Liver (tissue), 8 donors: ENCODE measurements at regions not wholly inside any gene's neighbourhood (a gene's known extent, or its start where the extent isn't known, plus 50 kb on each side); places are given as distances from the start of the nearest gene placed in this dataset.

Experiments used
- DNase-seq: peaks from one replicate; pipeline ENCODE4 v3.0.0-alpha.2; 2017; ENCODE audit warnings: low spot score
- H3K27ac ChIP-seq, 2 donors: one replicate each; pipeline ENCODE4 v1.7.0; 2013; ENCODE audit warnings: inconsistent platforms in 2 of 2, low read length in 2 of 2, control low read depth in 1 of 2, low read depth in 1 of 2, mild to moderate bottlenecking in 1 of 2
- H3K27me3 ChIP-seq, 4 donors: one replicate each; pipeline versions ENCODE4 v1.6.1 to v1.7.0; 2013; ENCODE audit warnings: low read length in 3 of 4, inconsistent platforms in 1 of 4, mild to moderate bottlenecking in 1 of 4, moderate library complexity in 1 of 4; ENCODE audit not compliant: control insufficient read depth in 4 of 4, insufficient read depth in 4 of 4
- H3K36me3 ChIP-seq, 4 donors: one replicate each; pipeline versions ENCODE4 v1.6.1 to v1.7.0; 2013; ENCODE audit warnings: low read length in 3 of 4, mild to moderate bottlenecking in 3 of 4, low read depth in 1 of 4, moderate library complexity in 1 of 4; ENCODE audit not compliant: control insufficient read depth in 4 of 4, insufficient read depth in 3 of 4
- H3K4me1 ChIP-seq, 4 donors: one replicate each; pipeline versions ENCODE4 v1.6.1 to v1.7.0; 2013; ENCODE audit warnings: low read length in 3 of 4, mild to moderate bottlenecking in 3 of 4, moderate library complexity in 1 of 4; ENCODE audit not compliant: control insufficient read depth in 4 of 4, insufficient read depth in 4 of 4
- H3K4me3 ChIP-seq, 3 donors: one replicate each; pipeline versions ENCODE4 v1.6.1 to v1.7.0; 2013; ENCODE audit warnings: low read length in 3 of 3, control low read depth in 1 of 3, low read depth in 1 of 3, mild to moderate bottlenecking in 1 of 3
- H3K9ac ChIP-seq, 2 donors: one replicate each; pipeline ENCODE4 v1.7.0; 2013; ENCODE audit warnings: low read length in 2 of 2, mild to moderate bottlenecking in 2 of 2, moderate library complexity in 2 of 2, control low read depth in 1 of 2, low read depth in 1 of 2
- H3K9me3 ChIP-seq, 4 donors: one replicate each; pipeline versions ENCODE4 v1.6.1 to v1.7.0; 2013; ENCODE audit warnings: low read length in 3 of 4; ENCODE audit not compliant: control insufficient read depth in 4 of 4
- ATF3 ChIP-seq: IDR thresholded peaks from 2 replicates; pipeline ENCODE4 v1.6.1; 2016; ENCODE audit warnings: antibody characterized with exemption
- EGR1 ChIP-seq, 2 donors: IDR thresholded peaks; 2 replicates each; pipeline ENCODE4 v1.6.1; 2016 to 2018; ENCODE audit warnings: antibody characterized with exemption in 2 of 2, low read depth in 2 of 2
- FOXA1 ChIP-seq: IDR thresholded peaks from 2 replicates; pipeline ENCODE4 v1.6.1; 2016; ENCODE audit warnings: antibody characterized with exemption
- FOXA2 ChIP-seq: IDR thresholded peaks from 2 replicates; pipeline ENCODE4 v1.6.1; 2016; ENCODE audit warnings: antibody characterized with exemption
- GABPA ChIP-seq, 2 donors: IDR thresholded peaks in 1 of 2; conservative IDR thresholded peaks in 1 of 2; 2 replicates each; pipeline ENCODE4 v1.6.1; 2016; ENCODE audit warnings: antibody characterized with exemption in 2 of 2, mild to moderate bottlenecking in 1 of 2, moderate library complexity in 1 of 2
- HNF4A ChIP-seq, 2 donors: conservative IDR thresholded peaks; 2 replicates each; pipeline ENCODE4 v1.6.1; 2016; ENCODE audit warnings: antibody characterized with exemption in 2 of 2, mild to moderate bottlenecking in 2 of 2
- HNF4G ChIP-seq: IDR thresholded peaks from 2 replicates; pipeline ENCODE4 v1.6.1; 2016; ENCODE audit warnings: antibody characterized with exemption
- JUND ChIP-seq, 2 donors: IDR thresholded peaks; 2 replicates each; pipeline ENCODE4 v1.6.1; 2016; ENCODE audit warnings: antibody characterized with exemption in 2 of 2
- NR2F2 ChIP-seq: IDR thresholded peaks from 2 replicates; pipeline ENCODE4 v1.6.1; 2016; ENCODE audit warnings: antibody characterized with exemption
- RAD21 ChIP-seq, 2 donors: IDR thresholded peaks; 2 replicates each; pipeline ENCODE4 v1.6.1; 2016; ENCODE audit warnings: antibody characterized with exemption in 2 of 2, mild to moderate bottlenecking in 2 of 2
- RXRA ChIP-seq, 2 donors: IDR thresholded peaks; 2 replicates each; pipeline ENCODE4 v1.6.1; 2017 to 2018; ENCODE audit warnings: antibody characterized with exemption in 2 of 2, mild to moderate bottlenecking in 1 of 2
- SP1 ChIP-seq: IDR thresholded peaks from 2 replicates; pipeline ENCODE4 v1.6.1; 2018; ENCODE audit warnings: antibody characterized with exemption, mild to moderate bottlenecking
- TAF1 ChIP-seq: conservative IDR thresholded peaks from 2 replicates; pipeline ENCODE4 v1.6.1; 2016; ENCODE audit warnings: antibody characterized with exemption, mild to moderate bottlenecking
- YY1 ChIP-seq: IDR thresholded peaks from 2 replicates; pipeline ENCODE4 v1.6.1; 2016; ENCODE audit warnings: antibody characterized with exemption, mild to moderate bottlenecking
- ZBTB33 ChIP-seq: IDR thresholded peaks from 2 replicates; pipeline ENCODE4 v1.6.1; 2016; ENCODE audit warnings: antibody characterized with exemption
- WGBS: extraction: QIAGEN DNeasy Blood & Tissue Kit; methylation state at CpG from one replicate; pipeline ENCODE4 v1.1.7; 2013; 5-methylcytosine and 5-hydroxymethylcytosine counted together
- TF ChIP-seq, protein P1 (sequence below): IDR thresholded peaks from 2 replicates; pipeline ENCODE4 v1.6.1; 2016; ENCODE audit warnings: antibody characterized with exemption
- TF ChIP-seq, protein P2 (sequence below): fragments of 150-350 bp; IDR thresholded peaks from 2 replicates; pipeline ENCODE4 v1.5.1; 2017; ENCODE audit warnings: improper control_type of control experiment, low read depth, low read length; ENCODE audit not compliant: missing input control
- TF ChIP-seq, protein P3 (sequence below): IDR thresholded peaks from 2 replicates; pipeline ENCODE4 v1.6.1; 2016; ENCODE audit warnings: antibody characterized with exemption, mild to moderate bottlenecking
- donor health status: healthy.
- donor health status: healthy.
- donor health status: healthy.
- donor health status: healthy.
- donor health status: healthy.

DNA sequence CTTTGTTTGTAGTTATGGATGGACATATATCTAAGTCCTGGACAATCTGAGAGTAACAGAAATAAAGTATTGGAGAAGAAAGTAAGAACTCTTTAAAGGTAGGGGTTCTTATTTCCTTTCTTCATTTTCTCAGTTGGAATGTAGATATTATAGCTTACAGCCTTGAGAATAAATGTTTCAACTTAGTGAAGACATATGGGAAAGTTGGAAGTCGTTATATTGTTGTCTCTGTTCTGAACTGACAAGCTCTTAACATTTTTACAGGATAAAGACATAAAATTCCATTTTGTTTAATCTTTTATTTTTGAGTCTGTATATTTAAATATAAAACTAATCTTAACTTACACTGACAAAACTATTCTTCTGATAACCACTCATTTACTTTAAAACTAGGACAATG is 2187.5 kb upstream of the ACO1 start:
- no peak overlapping the region for H3K9ac ChIP-seq
- DNase-seq = no peak
- no peaks in the 10 kb centered on the region for H3K27me3 ChIP-seq
- H3K4me1 ChIP-seq = no peaks in the 10 kb centered on the region
- H3K27ac ChIP-seq = no peak overlapping the region
- no peaks in the 10 kb centered on the region for H3K36me3 ChIP-seq
- WGBS = 57% methylated on average over 1 of the region's 1 CpG
- TF ChIP-seq SP1 (no peak), HNF4A (conservative IDR thresholded peaks at IDR 0.05) (no peak), TAF1 (no peak), JUND (IDR thresholded peaks at IDR 0.05) (no peak), NR2F2 (no peak), RXRA (IDR thresholded peaks at IDR 0.05) (no peak), FOXA1 (no peak), GABPA (IDR thresholded peaks at IDR 0.05 in 1 of 2, conservative IDR thresholded peaks at IDR 0.05 in 1 of 2) (no peak), ATF3 (no peak), FOXA2 (no peak), EGR1 (IDR thresholded peaks at IDR 0.05; ENCODE audit: low read depth in 2 of 2) (no peak), HNF4G (no peak), RAD21 (IDR thresholded peaks at IDR 0.05) (no peak), ZBTB33 (no peak), YY1 (no peak)
- TF ChIP-seq, protein P1, sequence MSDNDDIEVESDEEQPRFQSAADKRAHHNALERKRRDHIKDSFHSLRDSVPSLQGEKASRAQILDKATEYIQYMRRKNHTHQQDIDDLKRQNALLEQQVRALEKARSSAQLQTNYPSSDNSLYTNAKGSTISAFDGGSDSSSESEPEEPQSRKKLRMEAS = no peak
- TF ChIP-seq, protein P2, sequence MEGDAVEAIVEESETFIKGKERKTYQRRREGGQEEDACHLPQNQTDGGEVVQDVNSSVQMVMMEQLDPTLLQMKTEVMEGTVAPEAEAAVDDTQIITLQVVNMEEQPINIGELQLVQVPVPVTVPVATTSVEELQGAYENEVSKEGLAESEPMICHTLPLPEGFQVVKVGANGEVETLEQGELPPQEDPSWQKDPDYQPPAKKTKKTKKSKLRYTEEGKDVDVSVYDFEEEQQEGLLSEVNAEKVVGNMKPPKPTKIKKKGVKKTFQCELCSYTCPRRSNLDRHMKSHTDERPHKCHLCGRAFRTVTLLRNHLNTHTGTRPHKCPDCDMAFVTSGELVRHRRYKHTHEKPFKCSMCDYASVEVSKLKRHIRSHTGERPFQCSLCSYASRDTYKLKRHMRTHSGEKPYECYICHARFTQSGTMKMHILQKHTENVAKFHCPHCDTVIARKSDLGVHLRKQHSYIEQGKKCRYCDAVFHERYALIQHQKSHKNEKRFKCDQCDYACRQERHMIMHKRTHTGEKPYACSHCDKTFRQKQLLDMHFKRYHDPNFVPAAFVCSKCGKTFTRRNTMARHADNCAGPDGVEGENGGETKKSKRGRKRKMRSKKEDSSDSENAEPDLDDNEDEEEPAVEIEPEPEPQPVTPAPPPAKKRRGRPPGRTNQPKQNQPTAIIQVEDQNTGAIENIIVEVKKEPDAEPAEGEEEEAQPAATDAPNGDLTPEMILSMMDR = no peak
- TF ChIP-seq, protein P3, sequence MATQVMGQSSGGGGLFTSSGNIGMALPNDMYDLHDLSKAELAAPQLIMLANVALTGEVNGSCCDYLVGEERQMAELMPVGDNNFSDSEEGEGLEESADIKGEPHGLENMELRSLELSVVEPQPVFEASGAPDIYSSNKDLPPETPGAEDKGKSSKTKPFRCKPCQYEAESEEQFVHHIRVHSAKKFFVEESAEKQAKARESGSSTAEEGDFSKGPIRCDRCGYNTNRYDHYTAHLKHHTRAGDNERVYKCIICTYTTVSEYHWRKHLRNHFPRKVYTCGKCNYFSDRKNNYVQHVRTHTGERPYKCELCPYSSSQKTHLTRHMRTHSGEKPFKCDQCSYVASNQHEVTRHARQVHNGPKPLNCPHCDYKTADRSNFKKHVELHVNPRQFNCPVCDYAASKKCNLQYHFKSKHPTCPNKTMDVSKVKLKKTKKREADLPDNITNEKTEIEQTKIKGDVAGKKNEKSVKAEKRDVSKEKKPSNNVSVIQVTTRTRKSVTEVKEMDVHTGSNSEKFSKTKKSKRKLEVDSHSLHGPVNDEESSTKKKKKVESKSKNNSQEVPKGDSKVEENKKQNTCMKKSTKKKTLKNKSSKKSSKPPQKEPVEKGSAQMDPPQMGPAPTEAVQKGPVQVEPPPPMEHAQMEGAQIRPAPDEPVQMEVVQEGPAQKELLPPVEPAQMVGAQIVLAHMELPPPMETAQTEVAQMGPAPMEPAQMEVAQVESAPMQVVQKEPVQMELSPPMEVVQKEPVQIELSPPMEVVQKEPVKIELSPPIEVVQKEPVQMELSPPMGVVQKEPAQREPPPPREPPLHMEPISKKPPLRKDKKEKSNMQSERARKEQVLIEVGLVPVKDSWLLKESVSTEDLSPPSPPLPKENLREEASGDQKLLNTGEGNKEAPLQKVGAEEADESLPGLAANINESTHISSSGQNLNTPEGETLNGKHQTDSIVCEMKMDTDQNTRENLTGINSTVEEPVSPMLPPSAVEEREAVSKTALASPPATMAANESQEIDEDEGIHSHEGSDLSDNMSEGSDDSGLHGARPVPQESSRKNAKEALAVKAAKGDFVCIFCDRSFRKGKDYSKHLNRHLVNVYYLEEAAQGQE = no peak
- no peak overlapping the region for H3K4me3 ChIP-seq
- H3K9me3 ChIP-seq = peaks cover 0 to 6% (median 3%) of the 10 kb centered on the region in 4 donors

- no peak overlapping the region for H3K27ac ChIP-seq
- H3K4me3 ChIP-seq = no peak overlapping the region
- TF ChIP-seq SP1 (no peak), HNF4G (no peak), EGR1 (IDR thresholded peaks at IDR 0.05; ENCODE audit: low read depth in 2 of 2) (no peak), ATF3 (no peak), NR2F2 (no peak), RAD21 (IDR thresholded peaks at IDR 0.05) (no peak), GABPA (IDR thresholded peaks at IDR 0.05 in 1 of 2, conservative IDR thresholded peaks at IDR 0.05 in 1 of 2) (no peak), TAF1 (no peak), ZBTB33 (no peak), FOXA1 (no peak), FOXA2 (no peak)
- TF ChIP-seq, protein P3 = no peak
- no peak overlapping the region for H3K9ac ChIP-seq
- peaks cover 0 to 6% (median 3%) of the 10 kb centered on the region in 4 donors for H3K9me3 ChIP-seq
- no peak for DNase-seq
- H3K4me1 ChIP-seq = no peaks in the 10 kb centered on the region
- H3K27me3 ChIP-seq = no peaks in the 10 kb centered on the region
- no peaks in the 10 kb centered on the region for H3K36me3 ChIP-seq
These were observed 2187.0 kb upstream of the ACO1 start for GRCh38 chr9:30197453-30197852.
